Body of pancreas (tissue), 4 donors: ENCODE measurements at regions not wholly inside any gene's neighbourhood (a gene's known extent, or its start where the extent isn't known, plus 50 kb on each side); places are given as distances from the start of the nearest gene placed in this dataset.

Experiments used
- ATAC-seq: fragments of 150-250 bp; one replicate; pipeline ENCODE4 v1.9.1; 2016
- DNase-seq, 4 donors: peaks; one replicate each; pipeline ENCODE4 v3.0.0-alpha.2; 2019
- H3K27ac ChIP-seq, 4 donors: fragments of 200-600 bp; sonication (generic); 1 replicate in 3 of 4; 2 replicates in 1 of 4; pipeline versions ENCODE4 v1.5.1 to v1.6.1; 2016 to 2019; ENCODE audit warnings: mild to moderate bottlenecking in 1 of 4, mixed read lengths in 1 of 4, moderate library complexity in 1 of 4
- H3K27me3 ChIP-seq, 2 donors: fragments of 200-600 bp; sonication (generic); one replicate each; pipeline ENCODE4 v1.6.0; 2016; ENCODE audit warnings: mild to moderate bottlenecking in 1 of 2
- H3K36me3 ChIP-seq, 2 donors: fragments of 200-600 bp; sonication (generic); replicated peaks in 1 of 2; 2 replicates each; pipeline ENCODE4 v1.5.1; 2016; ENCODE audit warnings: low read depth in 2 of 2; ENCODE audit not compliant: insufficient read depth in 1 of 2
- H3K4me1 ChIP-seq: fragments of 200-600 bp; sonication (generic); one replicate; pipeline ENCODE4 v1.6.0; 2016
- H3K4me3 ChIP-seq, 2 donors: fragments of 200-600 bp; sonication (generic); 1 replicate in 1 of 2; 2 replicates in 1 of 2; pipeline ENCODE4 v1.5.1; 2016 to 2019
- H3K9me3 ChIP-seq, 3 donors: fragments of 200-600 bp; sonication (generic); 1 replicate in 2 of 3; 2 replicates in 1 of 3; pipeline ENCODE4 v1.5.1; 2016
- CTCF ChIP-seq, 7 experiments: fragments of 450-650 bp in 4 of 7; fragments of 200-600 bp in 3 of 7; sonication (generic) in 3 of 7; IDR thresholded peaks; one replicate each; pipeline ENCODE4 v1.5.1; 2016 to 2019; ENCODE audit warnings: antibody characterized with exemption in 7 of 7
- POLR2A ChIP-seq, 3 donors: fragments of 450-650 bp; IDR thresholded peaks; one replicate each; pipeline ENCODE4 v1.6.1; 2016; ENCODE audit warnings: antibody characterized with exemption in 3 of 3, mild to moderate bottlenecking in 2 of 3
- WGBS, 2 donors: methylation state at CpG; one replicate each; pipeline ENCODE4 v1.1.5; 2017; 5-methylcytosine and 5-hydroxymethylcytosine counted together
- intact Hi-C: fragments of 100-400 bp; cut with DNase I; formaldehyde crosslinking; loops from one replicate; pipeline ENCODE4 v1.15.1; 2023

GRCh38 chr1:14485285-14485684, 113.2 kb upstream of the KAZN start:
- H3K4me3 ChIP-seq: no peak overlapping the region
- H3K27me3 ChIP-seq: no peaks in the 10 kb centered on the region
- no peaks in the 10 kb centered on the region for H3K9me3 ChIP-seq
- no peaks in the 10 kb centered on the region for H3K4me1 ChIP-seq
- ATAC-seq (no peak), DNase-seq (no peak)
- intact Hi-C loops: no loop called here
- H3K36me3 ChIP-seq: no peaks in the 10 kb centered on the region
- no peak for TF ChIP-seq POLR2A (IDR thresholded peaks at IDR 0.05)
- no peak for TF ChIP-seq CTCF (IDR thresholded peaks at IDR 0.05)
- H3K27ac ChIP-seq: no peak overlapping the region
- WGBS, 2 donors: 82 to 93% methylated on average over 5 of the region's 5 CpGs

GRCh38 chr1:14486401-14487201, 111.9 kb upstream of the KAZN start:
- 27 to 29% methylated on average over 8 of the region's 8 CpGs for WGBS, 2 donors
- Histone ChIP-seq H3K27ac (peak overlapping the region in 2 of 4 donors; percentile 21 to 28), H3K4me3 (no peak overlapping the region), H3K9me3 (no peaks in the 10 kb centered on the region), H3K4me1 (no peaks in the 10 kb centered on the region), H3K36me3 (no peaks in the 10 kb centered on the region), H3K27me3 (no peaks in the 10 kb centered on the region)
- TF ChIP-seq CTCF (IDR thresholded peaks at IDR 0.05) (no peak), POLR2A (IDR thresholded peaks at IDR 0.05) (no peak)
- intact Hi-C loops: no loop called here
- peak; percentile 56 for ATAC-seq
- peak; percentile 9 to 16 (median 14) for DNase-seq

- Histone ChIP-seq H3K9me3 (no peaks in the 10 kb centered on the region), H3K27me3 (no peaks in the 10 kb centered on the region), H3K4me1 (no peaks in the 10 kb centered on the region), H3K4me3 (no peak overlapping the region), H3K36me3 (no peaks in the 10 kb centered on the region), H3K27ac (no peak overlapping the region)
- DNase-seq (no peak), ATAC-seq (no peak)
- no peak for TF ChIP-seq CTCF (IDR thresholded peaks at IDR 0.05)
- TF ChIP-seq POLR2A (IDR thresholded peaks at IDR 0.05): no peak
- intact Hi-C loops: no loop called here
- 25 to 32% methylated on average over 3 of the region's 3 CpGs for WGBS, 2 donors
These were observed 110.8 kb upstream of the KAZN start for GRCh38 chr1:14487671-14488070.

GRCh38 chr1:14494911-14495310, 103.6 kb upstream of the KAZN start:
- TF ChIP-seq POLR2A (IDR thresholded peaks at IDR 0.05) (no peak), CTCF (IDR thresholded peaks at IDR 0.05) (no peak)
- Histone ChIP-seq H3K4me3 (no peak overlapping the region), H3K36me3 (no peaks in the 10 kb centered on the region), H3K27me3 (no peaks in the 10 kb centered on the region), H3K27ac (no peak overlapping the region), H3K4me1 (peaks cover 11% of the 10 kb centered on the region), H3K9me3 (no peaks in the 10 kb centered on the region)
- ATAC-seq (no peak), DNase-seq (no peak)
- WGBS, 2 donors: 17 to 19% methylated on average over 1 of the region's 1 CpG
- intact Hi-C loops: no loop called here

GRCh38 chr1:14495381-14495780, 103.1 kb upstream of the KAZN start:
- H3K27me3 ChIP-seq: no peaks in the 10 kb centered on the region
- no peak overlapping the region for H3K4me3 ChIP-seq
- H3K4me1 ChIP-seq: peaks cover 14% of the 10 kb centered on the region
- no peaks in the 10 kb centered on the region for H3K9me3 ChIP-seq
- ATAC-seq (no peak), DNase-seq (no peak)
- H3K36me3 ChIP-seq: no peaks in the 10 kb centered on the region
- TF ChIP-seq POLR2A (IDR thresholded peaks at IDR 0.05) (no peak), CTCF (IDR thresholded peaks at IDR 0.05) (no peak)
- H3K27ac ChIP-seq: no peak overlapping the region
- intact Hi-C loops: no loop called here
- WGBS, 2 donors: 70 to 86% methylated on average over 1 of the region's 1 CpG
